K562 (cell line): ENCODE measurements at regions not wholly inside any gene's neighbourhood (a gene's known extent, or its start where the extent isn't known, plus 50 kb on each side); places are given as distances from the start of the nearest gene placed in this dataset.

ENCODE experiments used
- ATF1 ChIP-seq, 2 experiments: fragments of 450-650 bp in 1 of 2; IDR thresholded peaks; 2 replicates each; pipeline ENCODE4 v1.6.1; 2016; ENCODE audit warnings: missing compliant biosample characterization in 1 of 2, missing genetic modification characterization in 1 of 2
- CHD7 ChIP-seq: fragments of 200-600 bp; sonication (generic); IDR thresholded peaks from one replicate; pipeline ENCODE4 v1.6.1; 2012; ENCODE audit warnings: mild to moderate bottlenecking, low read depth, low read length, inconsistent platforms
- CTBP1 ChIP-seq: fragments of 450-650 bp; IDR thresholded peaks from 2 replicates; pipeline ENCODE4 v1.6.1; 2016; ENCODE audit warnings: borderline replicate concordance
- HDGF ChIP-seq: fragments of 450-650 bp; IDR thresholded peaks from 2 replicates; pipeline ENCODE4 v1.6.1; 2016
- HOXB6 ChIP-seq: fragments of 250-450 bp; sonication (Bioruptor Pico); IDR thresholded peaks from 2 replicates; pipeline ENCODE4 v1.5.1; 2022; ENCODE audit warnings: mild to moderate bottlenecking, borderline replicate concordance
- JUND ChIP-seq, 2 experiments: IDR thresholded peaks; 2 replicates in 1 of 2; 3 replicates in 1 of 2; pipeline ENCODE4 v1.6.1; 2011; ENCODE audit warnings: borderline replicate concordance in 2 of 2, low read depth in 2 of 2, low read length in 2 of 2, improper control_type of control experiment in 1 of 2, missing biosample characterization in 1 of 2, missing genetic modification characterization in 1 of 2, missing genetic modification reagents in 1 of 2
- KLF16 ChIP-seq: IDR thresholded peaks from 2 replicates; pipeline ENCODE4 v1.6.1; 2016; ENCODE audit warnings: antibody characterized with exemption
- LARP7 ChIP-seq: fragments of 450-650 bp; IDR thresholded peaks from 2 replicates; pipeline ENCODE4 v1.6.1; 2016
- NCOA6 ChIP-seq: fragments of 450-650 bp; IDR thresholded peaks from 2 replicates; pipeline ENCODE4 v1.6.1; 2017; ENCODE audit warnings: mild to moderate bottlenecking
- NFXL1 ChIP-seq: fragments of 450-650 bp; formaldehyde crosslinking; IDR thresholded peaks from 2 replicates; pipeline ENCODE4 v1.4.0; 2021; ENCODE audit warnings: mild to moderate bottlenecking
- PKNOX1 ChIP-seq: fragments of 450-650 bp; IDR thresholded peaks from 2 replicates; pipeline ENCODE4 v1.6.1; 2016
- PRPF4 ChIP-seq: fragments of 200-400 bp; formaldehyde crosslinking; IDR thresholded peaks from one replicate; pipeline ENCODE4 v1.6.1; 2017; ENCODE audit warnings: low read length, low read depth, mild to moderate bottlenecking; ENCODE audit not compliant: insufficient read depth, poor library complexity, severe bottlenecking
- RBM25 ChIP-seq: fragments of 200-400 bp; formaldehyde crosslinking; IDR thresholded peaks from 2 replicates; pipeline ENCODE4 v1.6.1; 2018; ENCODE audit warnings: low read length, low read depth, moderate library complexity; ENCODE audit not compliant: severe bottlenecking
- TCF3 ChIP-seq: sonication (generic); formaldehyde crosslinking; IDR thresholded peaks from 2 replicates; pipeline ENCODE4 v1.4.0; 2020; ENCODE audit warnings: mild to moderate bottlenecking, missing genetic modification reagents
- TEAD4 ChIP-seq, 2 experiments: sonication (generic) in 1 of 2; formaldehyde crosslinking in 1 of 2; IDR thresholded peaks; 2 replicates each; pipeline versions ENCODE4 v1.6.1 to v1.8.0; 2012 to 2022; ENCODE audit warnings: borderline replicate concordance in 1 of 2, inconsistent platforms in 1 of 2, low read length in 1 of 2, mild to moderate bottlenecking in 1 of 2, missing genetic modification reagents in 1 of 2
- ZBED1 ChIP-seq: IDR thresholded peaks from 2 replicates; pipeline ENCODE4 v1.6.1; 2014
- ZNF197 ChIP-seq: fragments of 200-800 bp; sonication (Bioruptor generic); IDR thresholded peaks from 2 replicates; pipeline ENCODE4 v1.6.1; 2016; ENCODE audit warnings: low read depth, missing genetic modification characterization, missing compliant biosample characterization
- ZNF717 ChIP-seq: fragments of 250-450 bp; sonication (Bioruptor Pico); IDR thresholded peaks from 2 replicates; pipeline ENCODE4 v1.5.0; 2021

DNA sequence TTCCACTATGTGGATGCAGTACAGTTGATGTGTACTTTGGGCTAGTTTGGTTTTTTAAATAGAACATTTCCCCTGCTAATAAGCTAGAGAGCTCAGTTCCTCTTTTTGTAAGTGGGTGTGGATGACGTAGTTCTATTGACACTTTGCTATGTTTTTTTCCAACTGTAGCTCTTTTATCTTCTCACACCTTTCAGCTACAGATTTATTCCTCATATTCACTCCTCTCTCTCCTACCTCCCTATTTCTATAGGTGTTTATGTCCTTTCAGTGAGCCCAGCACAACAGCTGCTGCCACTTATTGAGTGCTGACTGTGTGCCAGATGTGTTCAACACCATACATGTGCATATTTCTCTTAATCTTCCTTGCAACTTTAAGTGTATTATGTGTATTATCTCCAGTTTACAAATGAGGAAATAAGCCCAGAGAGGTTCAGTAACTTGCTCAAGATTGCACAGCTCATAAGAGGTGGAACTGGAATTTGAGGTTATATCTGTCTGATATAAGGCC is 215.7 kb downstream of the SEMA6A start (continued):
- TF ChIP-seq CHD7, result no peak
- TF ChIP-seq HOXB6 (CRISPR knock-in tag), result no peak
- TF ChIP-seq JUND (IDR thresholded peaks at IDR 0.05; ENCODE audit: borderline replicate concordance, low read depth, low read length), result peak; percentile 71; the same call in 1 of the 2 replicates
- peak; percentile 84; the same call in 2 of the 3 replicates for TF ChIP-seq JUND (tag; IDR thresholded peaks at IDR 0.05; ENCODE audit: borderline replicate concordance, low read depth, low read length)
- no peak for TF ChIP-seq ATF1 (CRISPR knock-in tag; IDR thresholded peaks at IDR 0.05)
- peak; percentile 63 for TF ChIP-seq ATF1 (tag; IDR thresholded peaks at IDR 0.05)
- no peak for TF ChIP-seq HDGF
- TF ChIP-seq PRPF4, result no peak
- TF ChIP-seq PKNOX1, result peak; percentile 38; the same call in 1 of the 2 replicates
- TF ChIP-seq ZNF717 (CRISPR knock-in tag), result no peak
- no peak for TF ChIP-seq ZNF197 (CRISPR knock-in tag)
- TF ChIP-seq RBM25, result peak; percentile 92
- TF ChIP-seq TCF3, result peak; percentile 61; the same call in 1 of the 2 replicates
- peak; percentile 50; the same call in 1 of the 2 replicates for TF ChIP-seq KLF16
- TF ChIP-seq ZBED1, result no peak
- TF ChIP-seq CTBP1, result peak; percentile 27; the same call in 1 of the 2 replicates
- no peak for TF ChIP-seq NCOA6
- TF ChIP-seq NFXL1 (CRISPR knock-in tag), result no peak
- TF ChIP-seq TEAD4 (IDR thresholded peaks at IDR 0.05; ENCODE audit: low read length), result peak; percentile 47; the same call in 1 of the 2 replicates
- TF ChIP-seq TEAD4 (CRISPR knock-in tag; IDR thresholded peaks at IDR 0.05; ENCODE audit: borderline replicate concordance), result no peak
- no peak for TF ChIP-seq LARP7
